CD14-positive monocyte (primary cell): ENCODE measurements at regions not wholly inside any gene's neighbourhood (a gene's known extent, or its start where the extent isn't known, plus 50 kb on each side); places are given as distances from the start of the nearest gene placed in this dataset.

ENCODE experiments used
- DNase-seq, 3 donors: peaks; one replicate each; pipeline ENCODE4 v3.0.0-alpha.2; 2011 to 2022
- H2AFZ ChIP-seq: 2 replicates; pipeline ENCODE4 v1.6.0; 2012; ENCODE audit warnings: mild to moderate bottlenecking, low read depth, low read length, inconsistent platforms; ENCODE audit not compliant: insufficient read depth, poor library complexity, severe bottlenecking
- H3K27ac ChIP-seq, 2 donors: 1 replicate in 1 of 2; 2 replicates in 1 of 2; pipeline ENCODE4 v1.5.1; 2012 to 2013; ENCODE audit warnings: low read length in 2 of 2, control low read depth in 1 of 2, inconsistent platforms in 1 of 2, low read depth in 1 of 2, mild to moderate bottlenecking in 1 of 2
- H3K27me3 ChIP-seq, 2 donors: one replicate each; pipeline versions ENCODE4 v1.6.0 to v1.6.1; 2011 to 2013; ENCODE audit warnings: low read length in 2 of 2; ENCODE audit not compliant: control insufficient read depth in 2 of 2, insufficient read depth in 2 of 2
- H3K36me3 ChIP-seq, 2 donors: replicated peaks in 1 of 2; 1 replicate in 1 of 2; 2 replicates in 1 of 2; pipeline versions ENCODE4 v1.5.1 to v1.6.1; 2012 to 2013; ENCODE audit warnings: low read length in 2 of 2, control low read depth in 1 of 2, inconsistent platforms in 1 of 2, mild to moderate bottlenecking in 1 of 2; ENCODE audit not compliant: insufficient read depth in 2 of 2, control insufficient read depth in 1 of 2
- H3K4me1 ChIP-seq, 2 donors: 1 replicate in 1 of 2; 2 replicates in 1 of 2; pipeline versions ENCODE4 v1.5.1 to v1.6.1; 2012 to 2013; ENCODE audit warnings: low read length in 2 of 2, control low read depth in 1 of 2, inconsistent platforms in 1 of 2, mild to moderate bottlenecking in 1 of 2, moderate library complexity in 1 of 2; ENCODE audit not compliant: insufficient read depth in 2 of 2, control insufficient read depth in 1 of 2
- H3K4me2 ChIP-seq: replicated peaks from 2 replicates; pipeline ENCODE3; 2012; ENCODE audit warnings: low read length, moderate library complexity, mild to moderate bottlenecking; ENCODE audit not compliant: poor library complexity, severe bottlenecking; ENCODE audit errors: extremely low read depth
- H3K4me3 ChIP-seq, 3 experiments: fragments of 200-600 bp in 1 of 3; sonication (generic) in 1 of 3; replicated peaks in 1 of 3; 1 replicate in 2 of 3; 2 replicates in 1 of 3; pipeline ENCODE4 v1.5.1; 2011 to 2013; ENCODE audit warnings: low read length in 3 of 3, mild to moderate bottlenecking in 3 of 3, control low read depth in 2 of 3, low read depth in 2 of 3, inconsistent platforms in 1 of 3, moderate library complexity in 1 of 3
- H3K79me2 ChIP-seq: 2 replicates; pipeline ENCODE4 v1.6.0; 2012; ENCODE audit warnings: mild to moderate bottlenecking, control low read depth, inconsistent platforms, low read length, moderate library complexity; ENCODE audit not compliant: insufficient read depth
- H3K9ac ChIP-seq: 2 replicates; pipeline ENCODE4 v1.6.0; 2017; ENCODE audit warnings: low read length, mild to moderate bottlenecking; ENCODE audit not compliant: insufficient read depth, poor library complexity, severe bottlenecking
- H3K9me3 ChIP-seq, 2 donors: replicated peaks in 1 of 2; 1 replicate in 1 of 2; 2 replicates in 1 of 2; pipeline versions ENCODE4 v1.5.1 to v1.6.1; 2012 to 2013; ENCODE audit warnings: low read length in 2 of 2, control low read depth in 1 of 2; ENCODE audit not compliant: control insufficient read depth in 1 of 2, insufficient read depth in 1 of 2
- H4K20me1 ChIP-seq: 2 replicates; pipeline ENCODE4 v1.6.0; 2012; ENCODE audit warnings: mild to moderate bottlenecking, low read length, control low read depth, moderate library complexity; ENCODE audit not compliant: insufficient read depth
- H3K27ac Mint-ChIP-seq, 7 donors: one replicate each; pipeline ENCODE4 v1.8.0; 2020; ENCODE audit warnings: mild to moderate bottlenecking in 7 of 7, mixed read lengths in 7 of 7, moderate library complexity in 6 of 7, inconsistent platforms in 2 of 7
- H3K27me3 Mint-ChIP-seq, 3 donors: one replicate each; pipeline ENCODE4 v1.8.0; 2021 to 2022; ENCODE audit warnings: low read depth in 3 of 3, mild to moderate bottlenecking in 3 of 3, mixed read lengths in 3 of 3, moderate library complexity in 3 of 3, inconsistent platforms in 1 of 3
- H3K36me3 Mint-ChIP-seq, 2 donors: one replicate each; pipeline ENCODE4 v1.8.0; 2020; ENCODE audit warnings: mixed read lengths in 2 of 2, inconsistent platforms in 1 of 2, mild to moderate bottlenecking in 1 of 2
- H3K4me1 Mint-ChIP-seq: one replicate; pipeline ENCODE4 v1.8.0; 2020; ENCODE audit warnings: mild to moderate bottlenecking, mixed read lengths
- H3K4me3 Mint-ChIP-seq, 2 donors: one replicate each; pipeline ENCODE4 v1.8.0; 2020; ENCODE audit warnings: mild to moderate bottlenecking in 2 of 2, mixed read lengths in 2 of 2, moderate library complexity in 1 of 2
- H3K9me3 Mint-ChIP-seq, 7 donors: one replicate each; pipeline ENCODE4 v1.8.0; 2020 to 2022; ENCODE audit warnings: mixed read lengths in 7 of 7, mild to moderate bottlenecking in 6 of 7, moderate library complexity in 6 of 7, inconsistent platforms in 2 of 7
- CTCF ChIP-seq: fragments of 200-600 bp; IDR thresholded peaks from one replicate; pipeline ENCODE4 v1.8.0; 2022; ENCODE audit warnings: antibody characterized with exemption, mild to moderate bottlenecking
- WGBS: methylation state at CpG from one replicate; pipeline ENCODE4 v1.1.5; 2013; ENCODE audit warnings: missing lambda C conversion rate; ENCODE audit not compliant: insufficient coverage; 5-methylcytosine and 5-hydroxymethylcytosine counted together
- intact Hi-C, 2 donors: fragments of 100-400 bp; cut with micrococcal nuclease; formaldehyde crosslinking; loops; one replicate each; pipeline versions ENCODE4 v1.15.0 to v1.15.1; 2023

- Mint-ChIP-seq H3K27ac (no peak overlapping the region), H3K9me3 (peaks cover 0 to 5% (median 0%) of the 10 kb centered on the region in 7 donors), H3K4me1 (no peaks in the 10 kb centered on the region), H3K27me3 (peaks cover 2 to 8% (median 7%) of the 10 kb centered on the region in 3 donors), H3K36me3 (no peaks in the 10 kb centered on the region), H3K4me3 (no peak overlapping the region)
- no peak overlapping the region for H3K27ac ChIP-seq
- intact Hi-C loops, result no loop called here
- no peaks in the 10 kb centered on the region for H3K9me3 ChIP-seq
- WGBS, result 83% methylated on average over 5 of the region's 7 CpGs
- no peak overlapping the region for H2AFZ ChIP-seq
- H3K9ac ChIP-seq, result no peak overlapping the region
- no peak overlapping the region for H3K4me2 ChIP-seq
- no peaks in the 10 kb centered on the region for H3K36me3 ChIP-seq
- no peaks in the 10 kb centered on the region for H3K79me2 ChIP-seq
- H3K27me3 ChIP-seq, result no peaks in the 10 kb centered on the region
- no peaks in the 10 kb centered on the region for H3K4me1 ChIP-seq
- no peaks in the 10 kb centered on the region for H4K20me1 ChIP-seq
- TF ChIP-seq CTCF, result no peak
- DNase-seq, result no peak
- H3K4me3 ChIP-seq, result no peak overlapping the region
Measured at GRCh38 chr22:48247829-48248228, 1485.4 kb downstream of the TBC1D22A start.

DNA sequence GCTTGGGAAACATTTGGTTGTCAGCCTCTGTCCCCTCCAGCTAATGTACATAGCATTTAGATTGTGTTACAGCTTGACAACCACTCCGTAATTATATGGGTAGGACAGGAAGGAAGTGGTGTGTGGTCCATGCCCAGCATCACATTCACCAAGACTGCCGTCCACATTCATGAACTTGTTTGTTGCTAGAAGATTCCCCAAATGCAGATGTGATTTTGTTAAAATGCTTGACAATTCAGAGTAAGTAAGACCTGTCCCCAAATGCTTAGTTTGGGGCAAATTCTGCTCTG is 1482.7 kb downstream of the TBC1D22A start:
- Histone ChIP-seq H3K27ac (no peak overlapping the region), H3K9ac (no peak overlapping the region), H2AFZ (no peak overlapping the region), H3K9me3 (no peaks in the 10 kb centered on the region), H3K36me3 (no peaks in the 10 kb centered on the region), H3K4me3 (no peak overlapping the region), H3K4me2 (no peak overlapping the region), H3K4me1 (no peaks in the 10 kb centered on the region), H4K20me1 (no peaks in the 10 kb centered on the region), H3K79me2 (no peaks in the 10 kb centered on the region), H3K27me3 (no peaks in the 10 kb centered on the region)
- no CpG with 5 or more reads among the region's 2 CpGs for WGBS
- intact Hi-C loops, result no loop called here
- Mint-ChIP-seq H3K4me1 (no peaks in the 10 kb centered on the region), H3K36me3 (no peaks in the 10 kb centered on the region), H3K27ac (no peak overlapping the region), H3K9me3 (peaks cover 0 to 9% (median 0%) of the 10 kb centered on the region in 7 donors), H3K4me3 (no peak overlapping the region), H3K27me3 (peaks cover 5 to 7% (median 6%) of the 10 kb centered on the region in 3 donors)
- no peak for DNase-seq
- no peak for TF ChIP-seq CTCF
